Activated CD4-positive, CD25-positive, alpha-beta regulatory T cell (primary cell): ENCODE measurements at regions not wholly inside any gene's neighbourhood (a gene's known extent, or its start where the extent isn't known, plus 50 kb on each side); places are given as distances from the start of the nearest gene placed in this dataset.
"Not testable (repeated sequence)": the region's sequence is repeated elsewhere in the genome, so short reads cannot be mapped to it uniquely, and the experiment has no call there.

Experiments
- DNase-seq, 4 experiments: peaks; one replicate each; lab custom pipeline; 2025; lab: John Stamatoyannopoulos, UW

DNA sequence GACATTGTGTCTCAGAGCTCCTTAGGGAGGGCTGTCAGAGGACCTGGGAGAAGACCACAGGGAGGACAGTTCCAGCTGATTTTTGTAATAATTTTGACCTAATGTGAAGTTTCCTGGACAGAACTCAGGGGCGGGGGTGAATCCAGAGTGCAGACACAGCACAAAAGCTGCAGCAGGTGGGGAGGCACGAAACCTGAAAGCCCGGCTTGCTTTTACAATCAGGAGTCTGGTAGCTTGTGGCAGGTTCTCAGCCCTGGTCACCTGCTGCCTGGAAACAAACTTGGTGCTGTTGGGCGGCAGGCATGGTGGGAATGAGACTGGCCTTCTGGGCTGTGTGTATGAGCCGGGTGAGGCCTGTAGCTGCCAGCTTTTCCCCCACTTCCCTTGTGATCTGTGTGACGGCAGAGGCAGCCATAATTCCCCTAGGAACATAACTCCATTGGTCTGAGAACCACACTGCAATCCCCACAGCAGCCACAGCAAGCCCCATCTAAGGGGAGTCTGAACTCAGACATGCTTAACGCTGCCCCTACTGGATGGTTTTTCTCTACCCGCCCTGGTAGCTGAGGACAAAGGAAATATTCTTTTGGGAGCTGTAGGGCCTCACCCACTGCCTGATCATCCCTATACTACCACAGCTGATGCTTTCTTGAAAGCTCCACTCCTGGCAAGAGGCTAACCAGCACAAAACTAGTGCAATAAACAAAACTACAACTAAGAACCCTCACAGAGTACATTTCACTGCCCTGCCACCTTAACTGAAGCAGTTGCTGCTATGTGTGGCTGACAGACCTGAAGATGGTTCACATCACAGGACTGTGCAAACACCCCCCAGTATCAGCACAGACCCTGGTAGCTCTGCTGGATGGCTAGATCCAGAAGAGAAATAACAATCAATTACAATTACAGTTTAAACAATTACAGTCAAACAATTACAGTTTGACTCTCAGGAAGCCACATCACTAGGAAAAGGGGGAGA lies 1055.1 kb upstream of the GJE1 start:
- DNase-seq, result no peak

DNA sequence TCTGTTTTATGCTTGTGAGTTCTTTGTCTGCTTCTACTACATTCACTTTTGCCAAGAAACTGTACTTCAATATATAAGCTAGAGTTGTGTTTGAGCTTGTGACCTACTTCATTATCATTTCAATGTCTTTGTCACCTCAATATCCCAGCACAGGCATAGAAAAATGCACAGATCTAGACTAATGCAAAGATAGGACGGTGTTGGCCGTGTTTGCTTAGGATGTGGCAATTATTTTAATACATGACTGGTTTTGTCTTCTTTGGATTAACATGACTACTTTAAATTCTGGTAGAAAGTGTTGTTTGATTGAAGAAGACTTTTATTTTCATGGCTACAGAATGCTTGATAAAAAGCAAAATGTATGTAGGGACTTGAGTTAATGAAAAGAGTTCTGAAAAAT lies 1075.0 kb upstream of the GJE1 start:
- DNase-seq, result no peak

DNA sequence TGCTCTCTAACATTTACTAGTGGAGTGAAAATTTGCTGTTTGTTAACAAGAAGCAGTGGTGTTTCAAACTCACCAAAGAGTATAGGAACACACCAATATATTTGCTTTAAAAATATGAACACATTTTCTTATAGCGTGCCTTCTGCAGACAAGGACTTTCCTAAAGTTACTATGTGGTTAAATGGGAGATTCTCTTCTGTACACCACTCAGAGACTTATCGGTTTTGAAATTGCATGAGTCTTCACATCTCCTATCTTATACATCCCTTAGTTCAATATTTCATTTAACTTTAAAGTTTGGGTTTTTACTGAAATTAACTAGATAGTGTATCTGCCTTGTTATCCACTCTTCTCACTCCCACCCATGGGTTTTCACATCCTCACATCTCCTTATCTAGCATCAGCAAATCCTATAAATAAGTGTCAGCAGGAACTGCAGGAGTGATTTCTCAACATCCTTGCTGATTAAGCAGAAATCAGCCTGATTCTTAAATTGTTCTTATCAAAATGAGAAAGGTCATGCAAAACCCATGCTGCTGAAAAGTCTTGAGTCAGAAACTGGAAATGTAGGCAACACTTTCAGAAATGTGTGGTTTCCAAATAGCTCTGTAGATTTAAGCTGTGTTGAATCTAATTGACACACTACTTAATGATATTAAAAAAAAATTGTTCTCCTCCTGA lies 1075.6 kb upstream of the GJE1 start:
- no peak for DNase-seq

DNA sequence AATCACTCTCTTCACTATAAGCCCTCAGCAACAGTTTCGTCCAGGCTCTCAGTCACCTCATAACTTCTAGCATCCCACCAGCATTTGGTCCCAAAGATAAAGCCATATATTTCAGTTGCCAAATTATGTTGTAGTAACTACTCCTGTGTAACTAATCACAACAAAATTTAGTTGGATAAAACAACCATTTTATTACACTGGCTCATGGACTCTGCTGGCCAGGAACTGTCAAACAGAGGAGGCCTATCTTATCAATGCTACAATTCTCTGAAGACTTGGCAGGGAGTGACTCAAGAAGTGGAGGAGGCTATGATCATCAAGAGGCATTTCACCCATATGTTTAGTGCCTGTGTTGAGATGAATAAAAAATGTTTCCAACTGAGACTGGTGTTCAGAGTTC lies 1082.3 kb upstream of the GJE1 start:
- DNase-seq, result no peak

DNA sequence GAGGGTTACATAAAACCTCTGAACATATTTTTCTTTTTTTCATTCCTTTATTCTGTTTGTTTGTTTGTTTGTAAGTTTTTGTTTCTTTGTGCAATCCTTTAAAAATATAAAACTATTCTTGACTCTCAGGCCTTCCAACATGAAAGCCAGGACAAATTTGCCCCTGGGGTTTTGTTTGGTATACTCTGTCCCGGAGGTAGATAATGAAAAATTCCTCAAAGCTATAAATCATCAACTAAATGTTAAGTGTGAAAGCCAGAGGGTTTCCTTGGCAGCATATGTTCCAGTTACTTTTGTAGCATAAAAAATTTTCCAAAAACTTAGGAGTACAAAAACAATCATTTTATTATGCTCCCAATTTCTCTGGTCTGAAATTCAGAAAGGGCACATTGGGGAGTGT lies 1084.3 kb upstream of the GJE1 start:
- no peak for DNase-seq

DNA sequence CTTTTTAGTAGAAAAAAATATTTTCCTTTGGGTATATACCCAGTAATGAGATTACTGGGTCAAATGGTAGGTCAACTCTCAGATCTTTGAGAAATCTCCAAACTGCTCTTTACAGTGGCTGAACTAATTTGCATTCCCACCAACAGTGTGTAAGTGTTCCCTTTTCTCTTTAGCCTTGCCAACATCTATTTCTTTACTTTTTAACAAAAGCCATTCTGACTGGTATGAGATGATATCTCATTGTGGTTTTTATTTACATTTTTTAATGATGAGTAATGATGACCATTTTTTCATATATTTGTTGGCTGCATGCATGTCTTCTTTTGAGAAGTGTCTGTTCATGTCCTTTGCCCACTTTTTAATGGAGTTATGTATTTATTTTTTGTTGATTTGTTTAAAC lies 1086.2 kb upstream of the GJE1 start:
- DNase-seq, result not testable (repeated sequence)

DNA sequence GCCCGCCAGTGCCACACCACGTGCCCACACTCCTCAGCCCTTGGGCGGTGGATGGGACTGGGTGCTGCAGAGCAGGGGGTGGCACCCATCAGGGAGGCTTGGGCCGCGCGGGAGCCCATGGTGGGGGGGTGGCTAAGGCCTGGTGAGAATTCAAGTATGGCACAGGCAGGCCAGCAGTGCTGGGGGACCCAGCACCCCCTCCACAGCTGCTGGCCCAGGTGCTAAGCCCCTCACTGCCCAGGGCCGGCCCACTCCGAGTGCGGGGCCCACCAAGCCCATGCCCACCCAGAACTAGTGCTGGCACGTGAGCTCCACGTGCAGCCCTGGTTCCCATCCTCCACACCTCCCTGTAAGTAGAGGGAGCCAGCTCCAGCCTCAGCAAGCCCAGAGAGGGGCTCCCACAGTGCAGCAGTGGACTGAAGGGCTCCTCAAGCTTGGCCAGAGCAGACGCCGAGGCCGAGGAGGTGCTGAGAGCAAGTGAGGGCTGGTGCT lies 1091.1 kb upstream of the GJE1 start:
- DNase-seq, result no peak

DNA sequence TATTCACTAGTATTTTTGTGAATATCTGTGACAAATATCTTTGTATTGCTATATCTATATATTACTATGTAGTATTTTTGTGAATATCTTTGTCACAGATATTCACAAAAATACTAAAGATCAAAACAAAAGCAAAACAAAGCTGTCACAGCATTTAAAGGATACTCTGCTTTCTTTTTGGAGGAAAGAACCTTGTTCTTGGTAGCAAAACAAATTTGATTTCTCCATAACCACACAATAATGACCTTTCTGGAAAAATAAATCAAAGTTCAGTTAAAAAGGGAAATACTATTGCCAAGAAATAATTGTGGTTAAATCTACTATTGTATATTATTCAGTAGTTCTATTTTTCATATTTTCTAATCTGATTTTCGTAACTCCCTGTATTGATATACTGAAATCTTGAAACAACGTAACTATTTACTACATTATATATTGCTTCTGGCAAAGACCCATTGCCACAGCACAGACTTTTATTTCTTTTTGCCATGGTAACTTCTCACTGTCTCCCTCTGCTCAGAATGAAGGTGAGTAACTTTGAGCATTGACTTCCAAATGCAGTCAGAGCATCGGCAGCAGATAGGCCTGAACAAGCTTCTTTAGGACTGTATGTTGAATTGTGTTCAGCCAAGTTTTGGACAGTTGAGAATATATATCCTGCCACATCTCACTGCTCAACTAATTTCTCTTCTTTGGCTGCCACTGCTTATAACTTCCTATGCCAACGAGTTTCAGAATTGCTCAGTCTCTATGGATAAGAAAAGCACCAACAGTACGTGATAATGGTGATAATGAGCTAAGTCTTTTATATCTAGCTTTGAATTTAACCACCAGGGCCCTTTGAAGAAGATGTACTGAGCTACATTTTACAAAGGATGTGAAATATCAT lies 1097.2 kb upstream of the GJE1 start:
- DNase-seq, result no peak

DNA sequence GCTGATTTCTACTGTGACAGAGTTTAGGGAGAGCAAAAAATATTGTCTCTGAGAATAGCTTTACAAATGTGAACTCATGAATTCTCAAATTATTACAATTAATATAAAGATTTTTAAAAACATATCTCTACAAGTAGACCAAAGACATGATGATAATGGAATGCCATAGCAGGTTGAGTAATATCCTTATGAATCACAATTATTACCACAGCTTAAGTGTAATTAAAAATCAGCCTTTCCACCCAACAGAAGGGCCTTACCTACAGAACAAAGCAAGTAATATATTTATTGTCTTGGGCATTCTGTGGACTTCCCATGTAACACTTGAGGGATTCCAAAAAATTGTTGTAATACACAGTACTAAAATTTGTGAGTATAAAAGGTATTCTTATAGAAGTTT lies 1099.6 kb upstream of the GJE1 start:
- DNase-seq, result no peak

DNA sequence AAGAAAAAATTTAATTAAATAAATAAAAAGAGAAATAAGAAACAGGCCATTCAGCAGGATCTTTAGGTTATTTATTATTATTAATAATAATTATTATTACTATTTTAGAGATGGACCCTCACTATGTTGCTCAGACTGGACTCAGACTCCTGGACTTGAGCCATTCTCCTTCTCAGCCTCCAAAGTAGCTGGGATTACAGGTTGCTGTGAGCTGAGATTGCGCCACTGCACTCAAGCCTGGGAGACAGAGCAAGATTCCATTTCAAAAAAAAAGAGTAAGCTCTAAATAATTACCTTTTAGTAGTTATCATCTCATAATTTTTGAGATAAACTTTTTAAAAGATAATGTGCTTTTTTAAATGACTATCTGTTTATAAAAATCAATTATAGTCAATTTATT lies 1102.8 kb upstream of the GJE1 start:
- no peak for DNase-seq

DNA sequence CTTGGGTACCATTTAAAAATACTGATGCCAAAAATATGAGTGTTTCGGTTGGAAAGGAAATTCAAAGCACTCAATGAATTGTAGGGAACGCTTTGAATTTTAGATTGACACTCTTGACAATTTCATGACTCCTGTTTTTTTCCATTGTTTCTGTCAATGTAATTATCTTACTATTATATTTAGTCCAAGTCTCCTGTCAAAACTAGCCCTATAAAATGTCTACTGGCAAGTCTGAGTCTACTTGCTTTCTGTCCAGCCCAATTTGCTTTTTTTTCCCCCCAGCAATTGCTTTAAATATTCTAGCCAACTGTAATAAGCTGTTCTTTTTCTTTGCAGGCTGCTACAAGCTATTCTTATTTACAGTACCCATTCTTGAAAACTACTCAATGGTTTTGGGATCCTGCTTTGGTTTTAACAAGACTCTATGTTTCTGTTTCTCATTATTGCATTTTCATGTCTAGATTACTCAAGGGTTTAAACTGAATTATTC lies 1103.9 kb upstream of the GJE1 start:
- no peak for DNase-seq

DNA sequence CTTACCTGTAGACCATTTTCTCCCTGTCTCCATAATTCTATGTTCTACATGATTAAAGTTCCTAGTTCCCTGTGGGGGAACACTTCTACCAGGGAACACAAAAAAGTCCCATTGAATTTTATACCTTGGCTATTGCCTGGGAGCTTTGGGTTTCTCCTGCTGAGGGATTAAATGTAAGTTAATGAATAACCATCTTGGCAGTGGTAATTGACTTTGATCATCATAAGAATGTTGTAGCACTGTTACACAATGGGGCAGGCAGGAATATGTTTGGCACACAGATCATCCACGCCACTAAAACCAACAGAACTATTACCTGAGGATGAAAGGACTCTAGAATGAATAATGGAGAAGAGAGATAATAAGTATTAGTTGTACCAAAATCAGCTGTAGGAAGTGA lies 1106.2 kb upstream of the GJE1 start:
- DNase-seq, result no peak

DNA sequence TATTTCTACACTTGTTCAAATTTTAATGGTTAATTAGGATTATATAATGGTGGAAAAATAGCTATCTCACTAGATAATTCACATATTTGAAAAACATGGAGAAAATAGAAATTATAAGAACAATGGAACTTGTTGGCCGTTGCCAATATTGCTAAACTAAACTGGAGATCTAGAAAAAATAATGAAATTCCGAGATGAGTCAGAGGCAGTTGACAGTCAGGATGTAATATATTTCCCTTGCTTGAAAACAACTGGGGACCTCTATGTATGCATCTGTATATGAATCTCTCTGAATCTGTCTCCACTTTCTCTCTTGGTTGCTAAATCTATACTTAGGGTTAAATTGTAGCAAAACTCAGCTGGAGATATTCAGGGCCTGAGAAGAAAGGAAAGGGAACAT lies 1108.2 kb upstream of the GJE1 start:
- DNase-seq, result no peak

DNA sequence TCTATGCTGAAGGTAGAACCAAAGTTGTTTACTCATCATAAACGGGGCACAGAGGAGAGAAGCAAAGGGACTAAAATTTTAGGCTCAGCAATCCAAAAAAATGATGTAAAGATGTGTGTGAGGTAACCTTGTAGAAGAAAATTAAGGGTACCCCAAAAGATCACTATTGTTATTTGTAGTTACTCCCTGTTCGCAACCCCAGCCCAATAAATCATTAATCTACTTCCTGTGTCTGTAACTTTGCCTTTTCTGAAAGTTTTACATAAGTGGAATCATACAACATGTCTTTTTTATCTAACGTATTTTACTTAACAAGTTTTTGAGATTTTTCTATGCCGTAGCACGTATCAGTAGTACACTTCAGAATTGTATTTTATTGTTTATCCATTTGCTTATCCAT lies 1114.8 kb upstream of the GJE1 start:
- DNase-seq, result no peak

DNA sequence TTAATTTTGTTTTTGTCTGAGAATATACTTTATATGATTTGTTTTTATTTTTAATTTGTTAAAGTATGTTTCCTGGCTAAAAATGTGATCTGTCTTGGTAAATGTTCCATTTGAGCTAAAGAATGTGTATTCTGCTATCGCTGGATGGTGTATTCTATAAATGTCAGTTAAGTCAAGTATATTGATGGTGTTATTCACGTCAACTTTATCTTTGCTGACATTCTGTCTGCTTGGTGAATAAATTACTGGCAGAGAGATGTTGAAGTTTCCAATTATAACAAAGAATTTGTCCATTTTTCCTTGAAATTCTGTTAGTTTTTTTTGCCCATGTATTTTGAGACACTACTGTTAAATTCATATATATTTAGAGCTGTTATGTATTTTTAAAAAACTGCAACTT lies 1131.8 kb upstream of the GJE1 start:
- no peak for DNase-seq

DNA sequence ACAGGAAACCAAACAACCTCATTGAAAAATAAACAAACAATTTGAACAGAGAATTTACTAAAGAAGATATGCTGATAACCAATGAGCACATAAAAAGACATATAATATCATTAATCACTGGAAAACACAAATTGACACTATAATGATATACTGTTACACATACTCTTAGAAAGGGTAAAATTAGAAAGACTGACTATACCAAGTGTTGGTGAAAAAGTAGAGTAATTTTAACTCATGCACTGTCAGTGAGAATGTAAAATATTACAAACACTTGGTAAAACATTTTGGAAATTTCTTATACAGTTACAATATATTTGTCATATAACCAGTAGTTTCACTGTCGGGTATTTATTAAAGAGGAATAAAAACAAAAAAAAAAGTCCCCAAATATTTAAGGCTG lies 1139.2 kb upstream of the GJE1 start:
- no peak for DNase-seq

DNA sequence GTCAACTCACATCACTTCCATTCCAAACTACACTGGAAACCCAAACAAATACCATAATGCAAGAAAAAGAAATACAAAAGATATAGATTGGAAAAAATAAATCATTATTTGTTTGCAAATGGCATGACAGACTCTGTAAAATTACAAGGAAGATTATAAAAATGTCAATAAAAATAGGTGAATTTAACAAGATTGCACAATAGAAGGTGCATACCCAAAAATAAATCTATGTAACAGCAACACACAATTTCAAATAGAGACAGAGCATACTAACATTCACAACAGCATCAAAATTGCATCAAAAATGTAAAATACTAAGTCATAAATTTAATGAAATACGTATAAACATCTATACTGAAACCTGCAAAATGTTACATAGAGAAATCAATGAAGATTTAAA lies 1140.0 kb upstream of the GJE1 start:
- DNase-seq, result no peak

DNA sequence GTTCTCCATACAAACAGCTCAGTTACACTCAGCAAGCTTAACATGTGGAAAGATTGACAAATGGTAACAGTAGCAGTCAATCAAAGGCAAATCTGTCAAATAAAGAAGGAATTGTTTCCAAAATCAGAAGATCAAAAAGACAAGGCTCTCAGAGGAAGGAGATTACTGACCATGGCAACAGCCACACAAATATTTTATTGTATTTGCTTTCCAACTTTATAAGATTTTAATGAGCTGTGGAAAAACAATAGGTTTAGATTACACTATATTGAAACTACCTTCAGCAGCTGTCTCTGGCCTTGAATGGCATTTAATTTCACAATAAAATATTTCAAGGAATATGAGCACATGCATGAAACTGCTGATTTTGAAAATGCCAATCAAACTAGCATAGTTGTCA lies 1143.9 kb upstream of the GJE1 start:
- DNase-seq, result no peak

DNA sequence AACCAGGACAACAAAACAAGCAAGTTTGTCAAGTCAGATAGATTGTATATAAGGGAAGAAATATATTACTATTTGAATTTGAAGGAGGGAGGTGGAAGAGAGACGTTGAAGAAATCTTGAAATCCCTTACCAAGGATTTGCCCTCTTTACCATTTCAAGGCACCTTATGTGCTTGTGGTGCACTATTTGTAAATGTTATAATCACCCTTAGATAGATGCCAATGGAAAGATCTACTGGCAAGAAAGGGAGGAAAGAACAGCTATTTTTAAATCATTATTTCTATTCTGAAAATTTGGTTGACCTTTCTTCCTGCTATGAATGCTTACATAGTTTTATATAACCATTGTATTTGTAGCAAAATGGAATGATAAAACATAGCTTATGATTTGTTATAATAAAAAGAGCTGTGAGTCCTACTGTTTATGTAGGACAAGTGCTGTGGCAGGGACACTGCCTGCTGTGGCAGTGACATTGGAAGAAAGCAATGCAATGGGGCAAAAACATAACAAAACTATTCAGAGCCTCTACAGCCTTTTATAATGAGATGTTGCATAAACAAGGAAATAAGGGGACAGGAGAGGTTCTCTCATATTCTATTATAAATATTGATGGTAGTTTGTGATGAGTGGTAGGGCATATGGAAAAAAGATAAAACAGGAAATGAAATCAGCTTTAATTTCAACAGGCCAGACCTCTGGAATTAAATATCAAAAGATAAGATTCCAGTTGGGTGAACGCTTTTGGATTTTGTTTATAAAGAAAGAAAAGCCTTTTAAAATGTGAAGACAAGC lies 1145.2 kb upstream of the GJE1 start:
- DNase-seq, result no peak

DNA sequence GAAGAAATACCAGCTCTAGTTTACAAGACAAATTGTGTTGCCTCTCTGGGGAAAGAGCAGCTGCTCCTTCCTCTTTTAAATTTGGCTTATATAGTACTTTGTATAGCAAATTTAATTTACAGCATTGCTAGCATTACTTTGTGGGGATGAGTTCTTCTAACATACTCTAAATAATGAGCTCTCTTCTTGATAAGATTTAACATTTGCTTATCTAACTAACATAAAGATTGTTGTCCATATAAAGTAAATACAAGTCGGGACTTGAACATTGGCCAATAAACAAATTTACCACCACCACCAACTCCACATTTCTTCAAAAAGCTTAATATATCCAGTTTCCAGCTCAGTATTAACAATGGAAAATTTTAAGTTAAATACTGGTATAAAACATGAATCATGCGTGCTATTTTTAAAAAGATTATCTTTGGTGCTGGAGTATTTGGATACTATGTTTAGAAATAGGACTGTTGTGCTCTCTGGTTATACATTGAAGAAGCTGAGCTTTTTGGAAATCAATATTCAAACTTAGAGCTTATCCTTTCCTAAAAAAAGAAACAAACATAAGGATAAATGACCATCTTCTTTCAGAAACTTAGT lies 1146.9 kb upstream of the GJE1 start:
- DNase-seq, result no peak
